Activated B cell treated with CpG ODN at 0.5 μM for 24 hours (primary cell): ENCODE measurements at regions not wholly inside any gene's neighbourhood (a gene's known extent, or its start where the extent isn't known, plus 50 kb on each side); places are given as distances from the start of the nearest gene placed in this dataset.
A peak's percentile ranks its signal among the peaks of the same experiment; 100 is the strongest.
"Not testable (repeated sequence)": the region's sequence is repeated elsewhere in the genome, so short reads cannot be mapped to it uniquely, and the experiment has no call there.

Experiments used
- ATAC-seq: fragments of 200-7000 bp; cut with Tn5 transposase; one replicate; pipeline ENCODE4 v1.10.0; 2021; ENCODE audit warnings: low read depth, mild to moderate bottlenecking, moderate library complexity
- CTCF ChIA-PET: fragments of 350-600 bp; sonication (Branson Sonifier 250); formaldehyde crosslinking; loops from one replicate; lab custom pipeline; 2021; ENCODE audit warnings: antibody characterized with exemption; lab: Charles Lee
- POLR2A ChIA-PET: fragments of 350-600 bp; sonication (Branson Sonifier 250); formaldehyde crosslinking; loops from one replicate; lab custom pipeline; 2021; ENCODE audit warnings: antibody characterized with exemption; lab: Charles Lee
- DNase-seq: peaks from one replicate; pipeline ENCODE4 v3.0.0; 2022
- H3K27ac Mint-ChIP-seq: one replicate; pipeline ENCODE4 v1.8.0; 2020; ENCODE audit warnings: mixed read lengths
- H3K27me3 Mint-ChIP-seq: one replicate; pipeline ENCODE4 v1.8.0; 2021; ENCODE audit warnings: mixed read lengths
- H3K36me3 Mint-ChIP-seq: one replicate; pipeline ENCODE4 v1.8.0; 2021; ENCODE audit warnings: low read depth, mixed read lengths
- H3K4me1 Mint-ChIP-seq: one replicate; pipeline ENCODE4 v1.8.0; 2021; ENCODE audit warnings: mixed read lengths
- H3K4me3 Mint-ChIP-seq: one replicate; pipeline ENCODE4 v1.8.0; 2020; ENCODE audit warnings: mild to moderate bottlenecking, mixed read lengths
- H3K9me3 Mint-ChIP-seq: one replicate; pipeline ENCODE4 v1.8.0; 2020; ENCODE audit warnings: mixed read lengths
- intact Hi-C: fragments of 100-400 bp; cut with micrococcal nuclease; formaldehyde crosslinking; loops from one replicate; pipeline ENCODE4 v1.15.1; 2024
- TF ChIP-seq, protein P1 (sequence below): fragments of 200-600 bp; IDR thresholded peaks from one replicate; pipeline ENCODE4 v1.8.0; 2022; ENCODE audit warnings: antibody characterized with exemption, mild to moderate bottlenecking

DNA sequence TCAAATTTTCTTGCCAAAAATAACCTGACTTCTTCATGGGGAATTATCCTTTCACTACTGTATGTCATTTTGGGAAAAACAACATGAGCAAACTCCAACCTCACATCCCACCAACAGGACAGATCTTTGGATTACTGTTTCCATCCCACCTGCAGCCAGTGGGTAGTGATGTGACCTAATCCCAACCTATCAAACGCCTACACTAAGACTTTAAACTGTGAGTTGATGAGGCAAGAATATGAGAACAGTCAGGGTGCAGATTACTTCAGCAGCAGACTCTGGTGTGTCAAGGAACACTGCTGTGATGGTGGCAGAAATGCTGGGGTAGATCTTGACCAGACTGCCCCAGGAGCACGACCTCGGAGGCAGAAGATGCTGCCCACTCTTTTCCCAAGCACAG is 293.2 kb downstream of the DUSP6 start:
- Mint-ChIP-seq H3K27me3 (peaks cover 6% of the 10 kb centered on the region), H3K9me3 (no peaks in the 10 kb centered on the region), H3K4me3 (no peak overlapping the region), H3K36me3 (no peaks in the 10 kb centered on the region), H3K4me1 (no peaks in the 10 kb centered on the region), H3K27ac (no peak overlapping the region)
- ATAC-seq = no peak
- DNase-seq = no peak
- TF ChIP-seq, protein P1, sequence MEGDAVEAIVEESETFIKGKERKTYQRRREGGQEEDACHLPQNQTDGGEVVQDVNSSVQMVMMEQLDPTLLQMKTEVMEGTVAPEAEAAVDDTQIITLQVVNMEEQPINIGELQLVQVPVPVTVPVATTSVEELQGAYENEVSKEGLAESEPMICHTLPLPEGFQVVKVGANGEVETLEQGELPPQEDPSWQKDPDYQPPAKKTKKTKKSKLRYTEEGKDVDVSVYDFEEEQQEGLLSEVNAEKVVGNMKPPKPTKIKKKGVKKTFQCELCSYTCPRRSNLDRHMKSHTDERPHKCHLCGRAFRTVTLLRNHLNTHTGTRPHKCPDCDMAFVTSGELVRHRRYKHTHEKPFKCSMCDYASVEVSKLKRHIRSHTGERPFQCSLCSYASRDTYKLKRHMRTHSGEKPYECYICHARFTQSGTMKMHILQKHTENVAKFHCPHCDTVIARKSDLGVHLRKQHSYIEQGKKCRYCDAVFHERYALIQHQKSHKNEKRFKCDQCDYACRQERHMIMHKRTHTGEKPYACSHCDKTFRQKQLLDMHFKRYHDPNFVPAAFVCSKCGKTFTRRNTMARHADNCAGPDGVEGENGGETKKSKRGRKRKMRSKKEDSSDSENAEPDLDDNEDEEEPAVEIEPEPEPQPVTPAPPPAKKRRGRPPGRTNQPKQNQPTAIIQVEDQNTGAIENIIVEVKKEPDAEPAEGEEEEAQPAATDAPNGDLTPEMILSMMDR = no peak
- intact Hi-C loops = no loop called here
- POLR2A ChIA-PET = no interaction called here
- CTCF ChIA-PET = no interaction called here

DNA sequence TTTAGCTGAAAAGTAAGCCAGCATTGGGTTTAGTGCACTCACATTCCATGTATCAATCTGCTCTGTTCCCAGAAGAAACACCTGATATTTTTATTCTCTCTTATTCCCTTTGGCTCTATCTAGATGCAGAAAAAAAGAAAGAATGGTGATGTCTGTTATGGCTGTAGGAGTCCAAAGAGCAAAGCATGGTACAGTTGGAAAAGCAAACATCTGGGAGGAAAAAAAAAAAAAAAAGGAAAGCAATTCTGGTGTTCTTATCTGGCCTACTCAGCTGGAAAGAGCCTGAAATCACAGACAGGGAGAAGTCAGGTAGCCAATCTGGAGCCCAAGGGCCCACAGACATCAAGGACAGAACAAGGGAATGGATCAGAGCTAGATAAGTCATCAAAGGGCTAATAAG is 293.9 kb downstream of the DUSP6 start:
- TF ChIP-seq, protein P1 = no peak
- H3K4me1 Mint-ChIP-seq = no peaks in the 10 kb centered on the region
- ChIA-PET POLR2A (no interaction called here), CTCF (no interaction called here)
- intact Hi-C loops = no loop called here
- DNase-seq = no peak
- no peaks in the 10 kb centered on the region for H3K36me3 Mint-ChIP-seq
- ATAC-seq = no peak
- H3K9me3 Mint-ChIP-seq = peaks cover 3% of the 10 kb centered on the region
- no peak overlapping the region for H3K4me3 Mint-ChIP-seq
- H3K27ac Mint-ChIP-seq = no peak overlapping the region
- peaks cover 6% of the 10 kb centered on the region for H3K27me3 Mint-ChIP-seq

DNA sequence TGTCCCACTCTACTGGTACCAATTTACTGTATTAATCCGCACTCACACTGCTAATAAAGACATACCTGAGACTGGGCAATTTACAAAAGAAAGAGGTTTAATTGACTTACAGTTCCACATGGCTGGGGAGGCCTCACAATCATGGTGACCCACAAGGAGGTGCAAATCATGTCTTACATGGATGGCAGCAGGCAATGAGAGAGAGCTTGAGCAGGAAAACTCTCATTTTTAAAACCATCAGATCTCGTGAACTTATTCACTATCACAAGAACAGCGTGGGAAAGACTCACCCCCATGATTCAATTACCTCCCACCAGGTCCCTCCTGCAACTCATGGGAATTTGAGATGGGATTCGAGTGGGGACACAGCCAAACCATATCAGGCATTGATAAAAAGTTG is 298.5 kb downstream of the DUSP6 start:
- CTCF ChIA-PET = interaction anchor here (4.6 kb wide), 1 partner anchor 407 kb away, joined by 30 read pairs; no protein-coding TSS in a partner anchor
- DNase-seq, H3K27me3 Mint-ChIP-seq, H3K27ac Mint-ChIP-seq, H3K4me1 Mint-ChIP-seq, H3K36me3 Mint-ChIP-seq, POLR2A ChIA-PET, H3K4me3 Mint-ChIP-seq, H3K9me3 Mint-ChIP-seq, ATAC-seq: not testable (repeated sequence)
- intact Hi-C loops = loop anchor here (5.0 kb wide), 1 partner anchor 213 kb away; no protein-coding TSS in a partner anchor

DNA sequence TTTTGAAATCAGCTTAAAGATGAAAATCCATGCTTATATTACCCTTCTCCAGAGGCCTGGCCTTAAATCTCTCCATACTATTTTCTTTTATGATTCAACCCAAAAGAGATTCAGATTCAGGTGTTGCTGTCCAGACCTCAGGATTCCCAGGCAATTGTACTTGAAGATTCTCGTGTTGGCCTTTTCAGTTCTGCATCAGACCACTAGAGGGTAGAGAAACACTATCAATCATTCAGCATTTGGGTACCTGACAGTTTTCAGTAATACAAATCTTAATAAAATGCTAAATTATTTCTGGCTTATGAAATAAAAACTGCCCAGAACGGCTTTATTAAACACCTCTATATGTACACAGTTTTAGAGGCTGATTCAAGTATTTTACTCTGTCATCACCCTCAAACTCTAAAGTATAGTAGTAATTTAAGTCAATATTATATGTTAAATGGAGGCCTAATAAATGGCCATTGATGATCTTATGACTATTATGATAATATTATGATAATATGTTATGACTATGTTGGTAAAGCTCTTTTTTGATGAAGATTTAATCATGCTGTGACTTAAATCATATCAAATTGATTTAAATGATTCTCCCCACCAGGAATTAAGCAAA is 301.1 kb downstream of the DUSP6 start:
- ATAC-seq (peak; percentile 67), DNase-seq (no peak)
- Mint-ChIP-seq H3K36me3 (no peaks in the 10 kb centered on the region), H3K9me3 (peaks cover 6% of the 10 kb centered on the region), H3K4me1 (no peaks in the 10 kb centered on the region), H3K27me3 (no peaks in the 10 kb centered on the region), H3K4me3 (no peak overlapping the region), H3K27ac (no peak overlapping the region)
- ChIA-PET CTCF (interaction anchor here (0.6 to 4.6 kb wide), 7 partner anchors 16 to 475 kb away, joined by 3 to 30 read pairs (median 3); partner anchors contain the start of genes DUSP6 and POC1B), POLR2A (no interaction called here)
- TF ChIP-seq, protein P1 = no peak
- intact Hi-C loops = loop anchor here (1.0 to 5.0 kb wide), 6 partner anchors 32 to 478 kb away; partner anchors contain the start of genes DUSP6 and GALNT4

DNA sequence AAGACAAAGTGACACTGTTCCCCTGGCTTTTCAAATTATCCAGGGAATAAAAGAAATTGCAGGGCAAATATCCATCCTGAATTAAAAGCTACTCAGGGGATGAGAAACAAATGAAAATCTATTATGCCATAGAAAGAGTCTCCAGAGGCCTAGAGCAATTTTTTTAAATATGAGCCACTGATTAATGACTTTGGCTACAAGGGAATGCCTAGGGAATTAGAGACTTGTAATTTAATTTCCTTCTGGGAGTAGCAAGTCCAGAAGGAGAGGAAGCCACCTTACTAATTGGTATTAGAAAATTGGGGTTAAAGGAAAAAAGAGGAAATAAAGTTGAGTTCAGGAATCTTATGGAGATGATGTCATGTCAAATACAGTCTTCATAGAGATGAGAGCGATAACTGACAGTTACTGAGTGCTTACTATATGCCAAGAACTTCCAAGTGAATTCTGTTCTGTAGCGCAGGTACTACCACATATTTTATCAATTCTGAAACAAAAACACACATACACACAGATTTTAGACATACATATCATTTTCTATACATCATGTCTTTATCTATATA is 304.4 kb downstream of the DUSP6 start:
- no peaks in the 10 kb centered on the region for H3K4me1 Mint-ChIP-seq
- CTCF ChIA-PET = interaction anchor here (1.2 to 1.6 kb wide), 2 partner anchors 15 to 414 kb away, joined by 3 to 6 read pairs; no protein-coding TSS in a partner anchor
- no peaks in the 10 kb centered on the region for H3K36me3 Mint-ChIP-seq
- no peaks in the 10 kb centered on the region for H3K9me3 Mint-ChIP-seq
- H3K27me3 Mint-ChIP-seq = no peaks in the 10 kb centered on the region
- POLR2A ChIA-PET = interaction anchor here (0.6 kb wide), 1 partner anchor 411 kb away, joined by 7 read pairs; no protein-coding TSS in a partner anchor
- intact Hi-C loops = loop anchor here (5.0 kb wide), 1 partner anchor 119 kb away; no protein-coding TSS in a partner anchor
- no peak overlapping the region for H3K4me3 Mint-ChIP-seq
- H3K27ac Mint-ChIP-seq = no peak overlapping the region
- no peak for ATAC-seq
- DNase-seq = no peak
- TF ChIP-seq, protein P1 = no peak
